Embryonic facial prominence (tissue), 1 donor: ENCODE measurements at regions not wholly inside any gene's neighbourhood (a gene's known extent, or its start where the extent isn't known, plus 50 kb on each side); places are given as distances from the start of the nearest gene placed in this dataset.

Experiments
- DNase-seq: peaks from one replicate; pipeline ENCODE4 v3.0.0-alpha.2; 2016; ENCODE audit errors: extremely low spot score

GRCh38 chr2:161010503-161011015 is 149.7 kb upstream of the TANK start:
- no peak for DNase-seq

- DNase-seq: no peak
These were observed 142.3 kb upstream of the TANK start for GRCh38 chr2:161017780-161018470.

- no peak for DNase-seq
These were observed 140.9 kb upstream of the TANK start for GRCh38 chr2:161019311-161019710.

- DNase-seq: no peak
These were observed 139.8 kb upstream of the TANK start for GRCh38 chr2:161020437-161020836.

- DNase-seq: no peak
These were observed 131.6 kb upstream of the TANK start for GRCh38 chr2:161028581-161028980.

GRCh38 chr2:161029321-161029720 is 130.9 kb upstream of the TANK start:
- DNase-seq: no peak

GRCh38 chr2:161030260-161031063 is 129.8 kb upstream of the TANK start:
- DNase-seq: no peak

- no peak for DNase-seq
These were observed 128.7 kb upstream of the TANK start for GRCh38 chr2:161031511-161031910.

- DNase-seq: no peak
These were observed 127.6 kb upstream of the TANK start for GRCh38 chr2:161032635-161033034.

GRCh38 chr2:161033059-161033660 is 127.1 kb upstream of the TANK start:
- no peak for DNase-seq

GRCh38 chr2:161036926-161037325 is 123.3 kb upstream of the TANK start:
- DNase-seq: no peak

- no peak for DNase-seq
These were observed 121.2 kb upstream of the TANK start for GRCh38 chr2:161039071-161039470.

- DNase-seq: no peak
These were observed 118.9 kb upstream of the TANK start for GRCh38 chr2:161041356-161041755.

- no peak for DNase-seq
These were observed 117.1 kb upstream of the TANK start for GRCh38 chr2:161042990-161043625.

GRCh38 chr2:161044095-161044865 is 115.9 kb upstream of the TANK start:
- DNase-seq: no peak

- no peak for DNase-seq
These were observed 115.3 kb upstream of the TANK start for GRCh38 chr2:161044921-161045320.

- DNase-seq: no peak
These were observed 114.5 kb upstream of the TANK start for GRCh38 chr2:161045726-161046125.

GRCh38 chr2:161046876-161047275 is 113.4 kb upstream of the TANK start:
- DNase-seq: no peak

- DNase-seq: no peak
These were observed 111.9 kb upstream of the TANK start for GRCh38 chr2:161048317-161048716.

GRCh38 chr2:161049559-161049958 is 110.7 kb upstream of the TANK start:
- DNase-seq: no peak

- no peak for DNase-seq
These were observed 108.0 kb upstream of the TANK start for GRCh38 chr2:161052214-161052613.
